H9 (cell line): ENCODE measurements at regions not wholly inside any gene's neighbourhood (a gene's known extent, or its start where the extent isn't known, plus 50 kb on each side); places are given as distances from the start of the nearest gene placed in this dataset.

ENCODE experiments used
- DNase-seq: peaks from one replicate; pipeline ENCODE4 v3.0.0-alpha.2; 2017
- H2AFZ ChIP-seq: one replicate; pipeline ENCODE4 v1.6.1; 2013; ENCODE audit warnings: mild to moderate bottlenecking, low read length, control low read depth, moderate library complexity
- H2AK5ac ChIP-seq: 2 replicates; pipeline ENCODE4 v1.6.1; 2013; ENCODE audit warnings: low read length, control low read depth, mixed read lengths; ENCODE audit not compliant: insufficient read length
- H2BK120ac ChIP-seq: one replicate; pipeline ENCODE4 v1.6.1; 2013; ENCODE audit warnings: low read depth, mild to moderate bottlenecking, low read length, control low read depth, inconsistent platforms; ENCODE audit not compliant: poor library complexity, severe bottlenecking
- H2BK12ac ChIP-seq: 2 replicates; pipeline ENCODE4 v1.6.1; 2013; ENCODE audit warnings: low read length, control low read depth, mixed read lengths, low read depth; ENCODE audit not compliant: insufficient read length
- H2BK15ac ChIP-seq: 2 replicates; pipeline ENCODE4 v1.6.1; 2013; ENCODE audit warnings: low read depth, low read length, control low read depth
- H2BK20ac ChIP-seq: one replicate; pipeline ENCODE4 v1.6.1; 2013; ENCODE audit warnings: low read depth, mild to moderate bottlenecking, low read length, control low read depth, inconsistent platforms; ENCODE audit not compliant: poor library complexity, severe bottlenecking
- H2BK5ac ChIP-seq: 2 replicates; pipeline ENCODE4 v1.6.1; 2013; ENCODE audit warnings: low read length, control low read depth, mixed read lengths; ENCODE audit not compliant: insufficient read length
- H3K14ac ChIP-seq: 2 replicates; pipeline ENCODE4 v1.6.1; 2013; ENCODE audit warnings: low read length, control low read depth; ENCODE audit not compliant: insufficient read depth
- H3K18ac ChIP-seq: 2 replicates; pipeline ENCODE4 v1.6.1; 2013; ENCODE audit warnings: low read depth, mild to moderate bottlenecking, mixed read lengths, low read length, control low read depth; ENCODE audit not compliant: insufficient read length
- H3K23ac ChIP-seq: 2 replicates; pipeline ENCODE4 v1.6.1; 2013; ENCODE audit warnings: low read length, control low read depth, mixed read lengths, low read depth; ENCODE audit not compliant: insufficient read length
- H3K23me2 ChIP-seq: 2 replicates; pipeline ENCODE4 v1.6.1; 2013; ENCODE audit warnings: low read depth, mild to moderate bottlenecking, mixed read lengths, low read length, control low read depth; ENCODE audit not compliant: insufficient read length, poor library complexity, severe bottlenecking
- H3K27ac ChIP-seq: 2 replicates; pipeline ENCODE4 v1.5.1; 2013; ENCODE audit warnings: low read length, control low read depth, mixed read lengths, low read depth; ENCODE audit not compliant: insufficient read length
- H3K27me3 ChIP-seq: 2 replicates; pipeline ENCODE4 v1.6.1; 2013; ENCODE audit warnings: low read length, control low read depth, inconsistent platforms; ENCODE audit not compliant: insufficient read depth
- H3K4ac ChIP-seq: 2 replicates; pipeline ENCODE4 v1.6.1; 2013; ENCODE audit warnings: low read depth, mild to moderate bottlenecking, control low read depth, inconsistent platforms, low read length, moderate library complexity
- H3K4me1 ChIP-seq: 2 replicates; pipeline ENCODE4 v1.6.1; 2013; ENCODE audit warnings: low read length, control low read depth, inconsistent platforms; ENCODE audit not compliant: insufficient read depth
- H3K4me2 ChIP-seq: 2 replicates; pipeline ENCODE4 v1.6.1; 2013; ENCODE audit warnings: low read length, control low read depth, mixed read lengths; ENCODE audit not compliant: insufficient read length, insufficient read depth
- H3K56ac ChIP-seq: 2 replicates; pipeline ENCODE4 v1.6.1; 2013; ENCODE audit warnings: low read depth, mild to moderate bottlenecking, mixed read lengths, low read length, control low read depth; ENCODE audit not compliant: insufficient read length
- H3K79me1 ChIP-seq: 2 replicates; pipeline ENCODE4 v1.6.1; 2013; ENCODE audit warnings: low read depth, mild to moderate bottlenecking, moderate library complexity, low read length, control low read depth, inconsistent platforms; ENCODE audit not compliant: insufficient read depth, poor library complexity, severe bottlenecking
- H3K79me2 ChIP-seq: 2 replicates; pipeline ENCODE4 v1.6.1; 2013; ENCODE audit warnings: low read length, control low read depth, inconsistent platforms; ENCODE audit not compliant: insufficient read depth
- H3K9ac ChIP-seq: 2 replicates; pipeline ENCODE4 v1.6.1; 2013; ENCODE audit warnings: low read length, control low read depth, mixed read lengths; ENCODE audit not compliant: insufficient read length; ENCODE audit errors: extremely low read depth
- H3K9me3 ChIP-seq: one replicate; pipeline ENCODE4 v1.6.1; 2013; ENCODE audit warnings: low read depth, low read length, inconsistent platforms; ENCODE audit not compliant: control insufficient read depth
- H3T11ph ChIP-seq: one replicate; pipeline ENCODE4 v1.6.1; 2013; ENCODE audit warnings: mild to moderate bottlenecking, low read length, control low read depth, inconsistent platforms
- H4K20me1 ChIP-seq: one replicate; pipeline ENCODE4 v1.6.1; 2013; ENCODE audit not compliant: control insufficient read depth, insufficient read length, insufficient read depth
- H4K5ac ChIP-seq: 2 replicates; pipeline ENCODE4 v1.6.1; 2013; ENCODE audit warnings: low read depth, mild to moderate bottlenecking, mixed read lengths, low read length, control low read depth; ENCODE audit not compliant: insufficient read length
- H4K8ac ChIP-seq: replicated peaks from 2 replicates; pipeline ENCODE4 v1.6.1; 2013; ENCODE audit warnings: low read length, control low read depth, mixed read lengths, low read depth; ENCODE audit not compliant: insufficient read length
- H4K91ac ChIP-seq: 2 replicates; pipeline ENCODE4 v1.6.1; 2013; ENCODE audit warnings: low read depth, mild to moderate bottlenecking, moderate library complexity, mixed read lengths, low read length, control low read depth; ENCODE audit not compliant: insufficient read length
- H3K27ac Mint-ChIP-seq, 3 experiments: 2 replicates in 2 of 3; 3 replicates in 1 of 3; pipeline ENCODE4 v1.8.0; 2020 to 2021; ENCODE audit warnings: mixed read lengths in 3 of 3, mild to moderate bottlenecking in 1 of 3, moderate library complexity in 1 of 3
- H3K27me3 Mint-ChIP-seq: 2 replicates; pipeline ENCODE4 v1.8.0; 2021; ENCODE audit warnings: low read depth, mild to moderate bottlenecking, moderate library complexity, mixed read lengths
- H3K36me3 Mint-ChIP-seq, 3 experiments: 2 replicates in 2 of 3; 3 replicates in 1 of 3; pipeline ENCODE4 v1.8.0; 2020 to 2021; ENCODE audit warnings: low read depth in 3 of 3, mixed read lengths in 3 of 3; ENCODE audit not compliant: insufficient read depth in 1 of 3
- H3K4me1 Mint-ChIP-seq, 2 experiments: 2 replicates each; pipeline ENCODE4 v1.8.0; 2020; ENCODE audit warnings: mixed read lengths in 2 of 2
- H3K4me3 Mint-ChIP-seq, 2 experiments: 2 replicates in 1 of 2; 3 replicates in 1 of 2; pipeline ENCODE4 v1.8.0; 2020 to 2021; ENCODE audit warnings: mild to moderate bottlenecking in 2 of 2, mixed read lengths in 2 of 2, moderate library complexity in 1 of 2
- H3K9me3 Mint-ChIP-seq, 2 experiments: 2 replicates in 1 of 2; 3 replicates in 1 of 2; pipeline ENCODE4 v1.8.0; 2020; ENCODE audit warnings: mild to moderate bottlenecking in 2 of 2, mixed read lengths in 2 of 2, moderate library complexity in 1 of 2
- CTCF ChIP-seq: fragments of 200-600 bp; sonication (generic); conservative IDR thresholded peaks from 3 replicates; pipeline ENCODE4 v1.8.0; 2021; ENCODE audit warnings: antibody characterized with exemption, mild to moderate bottlenecking
- WGBS: extraction: QIAGEN DNeasy Blood & Tissue Kit; methylation state at CpG from one replicate; pipeline ENCODE4 v1.1.7; 2013; ENCODE audit warnings: missing lambda C conversion rate, low lambda C conversion rate, mixed read lengths; ENCODE audit not compliant: insufficient read length; ENCODE audit errors: extremely low coverage; 5-methylcytosine and 5-hydroxymethylcytosine counted together

GRCh38 chr1:87565861-87566260 is 237.2 kb downstream of the LMO4 start:
- Histone ChIP-seq H3T11ph (no peak overlapping the region), H4K5ac (no peak overlapping the region), H3K4ac (no peak overlapping the region), H3K23me2 (no peaks in the 10 kb centered on the region), H2BK20ac (no peak overlapping the region), H2BK15ac (no peak overlapping the region), H3K27me3 (no peaks in the 10 kb centered on the region), H3K9me3 (no peaks in the 10 kb centered on the region), H4K8ac (no peak overlapping the region), H2BK120ac (no peak overlapping the region), H3K9ac (no peak overlapping the region), H3K79me1 (no peaks in the 10 kb centered on the region), H3K14ac (no peak overlapping the region), H3K27ac (no peak overlapping the region), H3K79me2 (no peaks in the 10 kb centered on the region), H2AFZ (no peak overlapping the region), H3K4me2 (no peak overlapping the region), H3K18ac (no peak overlapping the region), H3K4me1 (no peaks in the 10 kb centered on the region), H2AK5ac (no peak overlapping the region), H4K91ac (no peak overlapping the region), H2BK12ac (no peak overlapping the region), H2BK5ac (no peak overlapping the region), H3K23ac (no peak overlapping the region), H3K56ac (no peak overlapping the region), H4K20me1 (no peaks in the 10 kb centered on the region)
- no peak for DNase-seq
- Mint-ChIP-seq H3K4me1 (no peaks in the 10 kb centered on the region), H3K27me3 (no peaks in the 10 kb centered on the region), H3K36me3 (no peaks in the 10 kb centered on the region), H3K9me3 (no peaks in the 10 kb centered on the region), H3K4me3 (no peak overlapping the region), H3K27ac (no peak overlapping the region)
- TF ChIP-seq CTCF = no peak
- WGBS = no CpG with 5 or more reads among the region's 5 CpGs
